Eye (tissue), 1 donor: ENCODE measurements at regions not wholly inside any gene's neighbourhood (a gene's known extent, or its start where the extent isn't known, plus 50 kb on each side); places are given as distances from the start of the nearest gene placed in this dataset.

ENCODE experiments used
- DNase-seq: peaks from one replicate; pipeline ENCODE4 v3.0.0-alpha.2; 2015

DNA sequence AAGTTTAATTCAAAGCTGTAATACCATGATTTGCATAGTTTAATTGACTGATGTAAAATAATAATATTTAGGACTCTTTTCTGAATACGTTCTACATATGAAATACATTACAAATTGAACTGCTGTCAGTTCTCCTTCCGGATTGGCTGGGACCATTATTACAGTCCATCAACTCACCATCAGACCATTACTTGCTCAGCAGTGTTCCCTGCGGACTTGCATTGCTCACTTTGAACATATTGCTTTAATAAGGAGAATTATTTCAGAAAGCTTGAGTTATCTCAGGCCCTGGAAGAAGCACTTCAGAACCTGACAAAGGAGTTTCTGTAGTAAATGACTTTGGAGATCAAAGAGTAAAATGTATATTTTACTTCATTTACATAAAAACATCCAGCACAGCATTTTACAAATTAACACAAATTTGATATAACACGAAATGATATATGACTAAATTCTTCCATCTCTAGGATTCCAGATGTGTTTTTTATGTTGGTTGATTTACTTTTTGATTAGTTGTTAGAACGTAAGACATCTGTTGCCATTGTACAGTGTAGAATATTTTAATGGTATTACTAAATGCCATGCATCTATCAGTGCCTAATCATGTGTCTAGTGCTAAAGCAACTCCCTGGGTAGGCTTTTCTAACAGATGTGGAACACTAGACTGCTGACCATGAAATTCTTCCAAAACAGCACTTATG, 418.5 kb upstream of the SEMA3A start:
- peak; percentile 17 for DNase-seq

DNA sequence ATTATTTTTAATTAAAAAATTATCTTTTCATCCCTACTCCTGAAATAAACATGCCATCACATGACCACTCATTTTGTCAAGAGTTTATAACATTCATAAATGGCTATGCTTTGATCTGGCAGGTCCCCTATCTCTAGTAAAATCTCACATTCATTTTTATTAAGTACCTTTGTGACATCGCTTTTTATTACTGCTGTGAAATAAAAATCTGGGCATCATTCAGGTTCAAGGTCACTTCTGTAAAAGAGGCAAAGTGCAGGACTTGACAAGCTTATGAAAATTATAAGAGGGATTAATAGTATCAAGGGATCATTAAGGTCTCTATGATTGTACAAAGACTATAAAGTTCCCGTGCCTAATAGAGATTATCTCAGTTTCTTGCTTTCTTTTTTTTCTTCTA, 416.8 kb upstream of the SEMA3A start:
- DNase-seq = no peak

DNA sequence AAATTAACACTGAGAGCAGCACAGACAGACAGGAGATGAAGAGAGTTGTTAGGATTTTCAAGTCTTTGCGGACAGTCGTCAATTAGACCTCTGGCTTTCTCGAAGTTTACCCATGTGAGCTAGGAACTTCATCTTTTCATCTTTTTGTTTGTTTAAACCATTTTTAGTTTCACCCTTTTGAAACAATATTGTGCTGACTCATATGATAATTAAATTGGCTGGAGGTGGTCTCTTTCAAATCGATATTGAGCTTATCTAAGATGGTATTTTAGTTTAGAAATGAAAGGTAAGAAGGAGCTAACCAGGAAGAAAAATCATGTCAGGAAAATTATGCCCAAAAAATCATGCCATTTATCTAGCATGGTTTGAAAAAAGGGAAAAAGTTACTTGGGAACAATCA, 415.8 kb upstream of the SEMA3A start:
- DNase-seq = no peak

DNA sequence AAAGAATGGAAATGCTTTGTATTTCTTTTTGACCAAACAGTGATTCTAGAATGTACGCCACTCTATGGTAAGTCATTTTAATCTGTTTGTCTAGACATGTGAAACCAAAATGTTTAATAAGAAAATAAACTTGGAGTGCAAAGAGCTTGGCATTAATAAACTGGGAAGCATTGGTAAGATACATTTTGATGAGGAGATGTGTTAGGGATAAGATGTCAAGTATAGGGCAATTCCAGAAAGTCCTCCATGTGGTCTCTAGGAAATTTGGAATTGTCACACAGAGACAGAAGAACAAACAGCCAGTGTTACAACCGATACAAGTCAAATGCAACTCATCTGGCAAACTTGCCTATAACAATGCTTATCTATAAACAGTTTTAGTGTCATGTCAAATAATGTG, 410.7 kb upstream of the SEMA3A start:
- DNase-seq = no peak

DNA sequence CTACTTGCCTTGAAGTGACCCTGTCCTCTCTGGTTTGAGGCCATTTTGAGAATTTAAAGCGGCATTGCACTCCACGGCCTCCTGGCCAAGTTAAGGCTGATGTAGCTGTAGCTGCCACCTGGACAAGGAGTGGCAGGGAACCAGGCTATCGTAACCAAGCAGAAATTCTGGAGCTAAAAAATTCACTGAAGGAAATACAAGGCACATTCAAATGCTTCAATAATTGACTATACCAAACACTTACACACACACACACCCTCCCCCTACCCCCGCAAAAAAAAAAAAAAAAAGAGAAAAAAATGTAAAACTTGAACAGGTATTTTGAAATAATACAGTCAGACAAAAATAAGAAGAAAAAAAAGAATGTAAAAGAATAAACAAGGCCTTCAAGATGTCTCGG, 409.0 kb upstream of the SEMA3A start:
- no peak for DNase-seq

DNA sequence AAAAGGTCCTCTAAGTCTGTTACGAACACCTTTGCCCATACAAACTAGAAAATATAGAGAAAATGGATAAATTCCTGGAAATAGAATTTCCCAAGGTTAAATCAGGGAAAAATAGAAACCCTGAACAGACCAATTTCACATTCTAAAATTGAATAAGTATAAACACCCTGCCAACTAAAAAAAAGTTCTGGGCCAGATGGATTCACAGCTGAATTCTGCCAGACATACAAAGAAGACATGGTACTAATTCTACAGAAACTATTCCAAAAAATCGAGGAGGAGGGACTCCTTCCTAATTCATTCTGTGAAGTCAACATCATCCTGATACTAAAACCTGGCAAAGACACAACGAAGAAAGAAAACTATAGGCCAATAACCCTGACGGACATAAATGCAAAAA, 400.4 kb upstream of the SEMA3A start:
- no peak for DNase-seq

DNA sequence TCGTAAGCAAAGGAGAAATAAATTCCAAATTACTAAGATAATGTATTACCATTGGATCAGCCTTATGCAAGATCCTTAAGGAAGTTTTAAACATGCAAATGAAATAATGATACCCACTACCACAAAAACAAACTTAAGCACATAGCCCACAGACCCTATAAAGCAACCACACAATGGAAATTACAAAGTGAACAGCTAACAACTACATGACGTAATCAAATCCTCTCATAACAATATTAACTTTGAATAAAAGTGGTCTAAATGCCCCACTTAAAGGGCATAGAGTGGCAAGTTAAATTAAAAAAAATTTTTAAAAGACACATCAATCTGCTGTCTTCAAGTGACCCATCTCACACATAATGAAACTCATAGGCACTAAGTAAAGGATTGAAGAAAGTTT, 397.3 kb upstream of the SEMA3A start:
- DNase-seq = no peak

DNA sequence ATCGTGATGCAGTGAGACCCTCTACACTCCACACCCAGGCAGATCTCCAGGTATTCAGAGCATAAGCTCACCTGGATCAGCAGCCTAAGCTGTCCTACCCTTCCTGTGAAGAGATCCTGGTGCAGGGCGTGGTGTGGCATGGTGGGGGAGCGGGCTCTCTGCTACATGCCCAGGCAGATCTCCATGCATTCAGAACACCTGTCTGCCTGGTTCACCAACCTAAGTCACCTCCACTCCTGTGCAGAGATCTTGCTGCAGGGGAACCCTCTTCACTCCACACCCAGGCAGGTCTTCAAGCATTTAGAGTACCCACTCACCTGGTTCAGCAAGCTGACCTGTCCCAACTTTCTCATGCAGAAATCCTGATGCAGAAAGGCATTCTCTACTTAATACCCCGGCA, 394.4 kb upstream of the SEMA3A start:
- DNase-seq = no peak

DNA sequence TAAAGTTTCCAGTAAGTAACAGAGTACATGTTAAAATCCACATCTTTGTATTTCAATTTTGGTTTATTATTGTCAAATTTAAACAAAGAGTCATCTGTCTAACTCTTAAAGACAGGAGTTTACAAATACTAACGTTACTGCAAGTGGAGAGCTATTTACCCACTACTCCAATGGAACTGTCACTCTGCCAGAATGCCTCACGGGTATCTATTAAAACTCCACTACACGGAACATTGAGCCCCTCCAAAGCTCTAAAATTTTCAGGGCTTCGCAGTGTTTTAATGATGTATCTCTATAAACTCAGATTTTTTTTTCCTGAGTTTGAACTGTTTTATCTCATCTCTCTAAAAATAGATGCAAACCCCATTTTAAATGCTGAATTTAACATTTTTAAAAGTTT, 388.7 kb upstream of the SEMA3A start:
- DNase-seq = no peak

DNA sequence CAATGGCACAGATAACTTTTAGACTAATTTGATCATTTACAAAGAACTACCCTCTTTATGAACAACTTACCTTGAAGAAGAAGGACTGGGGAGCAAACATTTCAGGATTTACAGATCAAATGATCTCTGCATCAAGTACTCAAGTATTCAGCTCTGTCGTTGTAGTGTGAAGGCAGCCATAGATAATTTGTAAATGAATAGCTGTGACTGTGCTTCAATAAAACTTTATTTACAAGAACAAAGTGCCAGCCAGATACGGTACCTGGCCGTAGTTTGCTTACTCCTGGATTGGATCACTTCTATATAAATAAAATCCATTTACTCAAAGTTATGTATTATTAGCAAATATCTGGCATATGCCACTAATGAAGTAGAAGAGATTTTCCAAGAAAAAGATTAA, 388.2 kb upstream of the SEMA3A start:
- DNase-seq = no peak

DNA sequence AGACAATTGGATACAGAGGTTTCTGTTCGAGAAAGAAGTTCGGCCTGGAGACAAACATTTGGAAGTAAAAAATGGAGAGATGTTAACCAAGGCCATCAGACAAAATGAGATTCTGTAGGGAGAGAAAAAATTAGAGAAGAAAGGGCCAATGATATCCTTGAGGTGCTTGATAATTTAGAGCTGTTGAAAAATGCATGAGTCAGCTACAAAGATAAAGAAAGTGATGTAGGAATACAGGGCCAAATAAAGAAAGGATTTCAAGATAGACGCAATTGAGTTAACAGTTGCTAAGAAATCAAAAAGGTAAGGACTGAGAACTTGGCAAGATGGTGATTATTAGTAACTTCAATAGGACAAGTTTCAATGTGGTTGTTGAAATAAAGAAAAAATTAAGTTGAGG, 384.2 kb upstream of the SEMA3A start:
- DNase-seq = no peak

DNA sequence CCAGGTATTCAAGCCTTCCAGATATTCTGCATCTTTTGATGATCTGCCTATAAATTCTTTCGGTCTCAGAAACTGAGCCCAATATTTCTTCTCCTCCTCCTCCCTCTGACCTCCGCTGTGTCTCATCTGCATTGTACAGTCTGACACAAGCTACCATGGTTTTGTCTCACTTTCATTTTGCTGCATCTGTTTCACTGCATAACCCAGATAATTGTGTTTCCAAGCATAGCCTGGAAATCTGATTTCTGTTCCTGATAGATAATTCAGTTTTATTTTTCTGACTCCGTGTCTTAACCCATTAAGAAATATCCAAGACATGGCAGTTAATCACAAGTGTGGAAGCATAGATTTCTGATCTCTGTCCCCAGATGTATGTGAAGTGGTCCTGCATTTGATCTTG, 374.2 kb upstream of the SEMA3A start:
- no peak for DNase-seq

DNA sequence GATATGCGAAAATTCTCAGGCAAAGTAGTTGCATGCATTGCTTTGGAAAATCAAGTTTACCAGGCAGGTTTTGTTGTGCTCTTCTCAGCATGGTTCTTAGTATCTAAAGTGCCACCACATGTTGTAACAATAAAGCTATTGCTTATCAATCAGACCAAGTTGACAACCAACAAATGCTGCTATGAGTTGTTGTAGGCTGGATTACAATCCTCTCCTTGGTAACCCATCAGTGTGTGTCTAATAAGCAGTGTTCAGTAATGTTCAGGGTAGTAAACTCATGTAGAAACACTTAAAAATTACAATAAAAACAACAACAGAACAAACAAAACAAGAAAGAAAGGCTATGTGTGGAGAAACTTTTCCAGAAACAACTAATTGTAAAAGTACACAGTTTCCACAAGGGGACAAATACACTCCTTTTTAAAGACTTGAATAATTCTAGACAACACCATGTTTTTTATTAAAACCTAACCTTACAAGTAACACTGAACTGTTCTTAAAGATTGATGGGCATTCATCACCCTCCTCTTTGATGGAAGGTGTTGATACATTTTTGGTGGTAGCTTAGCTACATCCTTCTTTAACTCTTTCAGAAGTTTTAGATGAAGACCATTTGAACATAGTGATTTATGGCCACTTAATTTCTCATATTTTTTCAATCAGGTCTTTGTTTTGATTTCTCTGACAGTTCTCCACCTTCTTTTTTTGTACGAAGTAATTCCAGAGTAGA, 370.9 kb upstream of the SEMA3A start:
- DNase-seq = no peak

DNA sequence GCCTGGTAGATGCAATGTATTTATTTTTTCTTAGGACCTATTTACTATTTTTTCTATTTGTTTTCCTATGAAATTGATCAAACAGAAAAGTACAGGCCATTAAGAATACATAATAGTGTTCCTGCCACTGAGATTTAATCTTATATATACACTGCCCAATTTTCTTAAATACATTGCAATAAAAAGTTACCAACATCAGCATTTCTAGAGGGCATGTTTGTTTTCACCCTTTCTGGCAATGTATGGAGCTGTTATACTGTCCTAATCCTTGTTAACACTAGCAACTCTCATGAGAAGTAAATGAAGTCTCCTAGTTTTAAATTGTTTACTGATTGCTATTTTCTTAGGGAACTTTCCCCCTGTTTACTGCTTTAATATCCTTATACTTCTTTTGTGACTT, 359.1 kb upstream of the SEMA3A start:
- no peak for DNase-seq

DNA sequence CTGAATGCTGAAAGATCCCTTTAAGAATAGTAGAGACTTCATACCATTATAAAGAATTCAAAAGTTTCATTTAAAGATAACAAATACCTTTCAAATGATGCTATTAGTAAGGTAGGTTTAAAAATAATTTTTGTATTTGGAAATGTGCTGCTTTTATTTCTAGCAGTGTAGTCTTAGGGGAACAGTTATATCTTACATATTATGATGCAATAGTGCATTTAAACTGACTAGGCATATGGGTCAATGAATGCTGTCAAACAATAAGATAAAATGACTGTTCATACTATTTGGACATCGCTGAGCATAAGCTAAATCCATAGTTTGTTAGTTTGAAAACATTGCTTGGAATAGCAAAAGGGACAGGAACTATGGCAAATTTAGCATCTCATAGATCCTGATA, 354.8 kb upstream of the SEMA3A start:
- no peak for DNase-seq

DNA sequence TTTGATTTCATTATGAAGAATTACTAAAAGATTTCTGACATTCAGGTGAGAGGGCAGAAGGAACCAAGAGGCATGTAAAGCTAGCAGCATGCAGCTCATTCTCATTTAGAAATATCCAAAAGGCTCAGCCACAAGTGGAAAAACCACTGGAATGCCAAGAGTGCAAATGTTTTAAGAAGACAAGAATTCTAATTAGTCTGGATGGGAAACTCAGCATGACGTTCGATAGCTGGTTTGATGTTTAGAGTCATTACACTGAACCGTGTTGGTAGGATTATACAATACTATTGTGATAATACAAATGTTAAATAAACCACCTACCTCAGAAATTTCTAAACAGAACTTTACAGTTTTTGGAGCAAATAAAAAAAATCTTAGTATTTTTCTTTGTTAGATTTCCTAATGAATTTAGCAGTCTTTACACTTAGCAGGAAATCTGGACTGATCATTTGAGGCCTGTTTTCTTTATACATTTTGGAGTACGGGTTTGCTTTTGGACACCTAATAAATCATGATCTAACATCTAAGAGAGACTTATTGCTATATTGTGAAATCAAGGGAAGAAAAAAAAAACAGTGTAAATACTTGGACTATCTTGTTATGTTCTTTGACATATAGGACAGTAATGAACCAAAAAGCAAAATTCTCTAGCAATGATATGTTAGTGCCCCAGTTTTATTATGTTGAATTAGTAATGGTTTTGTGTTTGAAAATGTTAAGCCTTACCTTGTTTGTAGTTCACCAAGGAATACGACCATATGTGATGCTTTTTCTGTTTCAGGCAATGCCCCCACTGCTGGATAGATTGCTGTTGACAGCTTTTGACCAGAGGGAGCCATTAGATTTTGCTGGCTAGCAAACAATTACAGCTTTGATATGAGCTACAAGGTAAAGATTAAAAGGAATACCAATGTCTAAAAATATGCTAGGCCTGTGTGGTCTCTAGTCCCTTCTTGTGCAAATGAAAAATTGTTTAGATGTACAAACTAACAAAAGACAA, 354.1 kb upstream of the SEMA3A start:
- peak; percentile 65 for DNase-seq

DNA sequence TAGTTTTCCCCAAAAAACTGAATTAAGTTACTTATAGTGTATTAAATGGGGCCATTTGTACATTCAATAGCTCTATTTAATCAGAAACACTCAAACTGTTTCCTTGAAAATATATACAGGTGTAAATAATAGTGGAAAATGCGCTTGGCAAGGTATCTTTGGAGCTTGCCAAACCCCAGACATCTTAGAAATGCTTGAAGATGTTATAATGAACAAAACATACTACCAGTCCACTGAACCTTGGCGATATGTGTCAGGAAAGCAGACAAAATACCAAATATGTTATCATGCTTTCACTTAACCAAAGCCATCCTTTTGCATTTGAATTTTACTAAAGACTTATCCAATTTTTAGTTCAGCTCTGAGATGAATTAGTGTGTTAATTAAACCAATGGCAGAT, 352.7 kb upstream of the SEMA3A start:
- no peak for DNase-seq

DNA sequence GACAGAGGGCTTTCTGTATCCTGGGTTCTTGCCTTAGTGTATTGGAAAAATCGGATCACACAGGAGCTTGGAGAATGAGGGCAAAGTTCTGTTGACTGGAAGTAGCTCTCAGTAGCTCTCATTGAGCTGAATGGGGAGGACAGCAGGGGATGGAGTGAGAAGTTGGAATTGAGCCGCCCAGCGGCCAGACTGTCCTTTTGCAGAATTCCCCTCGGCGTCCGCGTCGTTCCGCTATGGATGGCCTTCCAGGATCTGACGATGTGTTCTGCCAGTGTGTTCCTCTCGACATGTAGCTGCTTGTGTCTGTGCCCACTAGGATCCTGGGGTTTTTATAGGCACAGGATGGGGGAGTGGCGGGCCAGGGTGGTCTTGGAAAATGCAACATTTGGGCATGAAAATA, 351.8 kb upstream of the SEMA3A start:
- no peak for DNase-seq

DNA sequence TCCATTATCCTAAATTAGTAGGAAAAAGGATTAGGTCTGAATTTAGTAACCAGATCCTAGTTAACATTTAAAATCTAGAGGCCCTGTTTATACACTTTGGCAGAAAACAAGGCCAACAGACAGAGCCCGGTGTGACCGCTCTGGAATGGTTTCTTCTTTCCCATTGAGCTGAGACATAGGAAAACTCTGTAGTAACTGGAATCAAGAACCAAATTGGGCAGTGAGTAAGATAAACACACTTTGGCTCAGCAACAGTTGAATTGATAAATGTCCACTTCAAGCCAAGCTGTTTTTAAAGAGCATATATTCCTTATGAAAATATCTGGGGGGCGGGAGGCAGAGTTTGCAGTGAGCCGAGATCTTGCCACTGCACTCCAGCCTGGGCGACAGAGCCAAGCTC, 343.7 kb upstream of the SEMA3A start:
- no peak for DNase-seq

DNA sequence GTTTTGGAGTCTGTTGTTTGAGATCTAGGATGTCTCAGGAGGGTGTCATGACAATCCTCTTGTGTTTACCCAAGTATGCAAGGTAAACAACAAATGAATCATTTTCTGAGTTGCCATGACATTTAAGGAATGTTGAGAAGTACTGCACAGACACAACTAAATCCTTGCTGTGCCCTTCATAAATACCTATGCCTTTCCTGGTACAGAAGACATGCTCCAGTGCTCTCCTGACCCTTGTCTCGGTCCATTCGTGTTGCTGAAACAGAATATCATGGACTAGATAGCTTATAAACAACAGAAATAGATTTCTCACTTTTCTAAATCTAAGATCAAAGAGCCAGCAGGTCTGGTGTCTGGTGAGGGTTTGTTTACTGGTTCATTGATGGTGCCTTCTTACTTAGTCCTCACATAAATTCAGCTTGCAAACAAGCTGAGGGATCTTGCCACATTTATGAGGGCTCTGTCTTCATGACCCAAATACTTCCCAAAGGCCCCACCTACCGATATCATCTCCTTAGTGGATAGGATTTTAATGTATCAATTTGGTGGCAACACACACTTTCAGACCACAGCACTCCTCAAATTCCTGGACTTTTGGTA, 341.8 kb upstream of the SEMA3A start:
- no peak for DNase-seq

DNA sequence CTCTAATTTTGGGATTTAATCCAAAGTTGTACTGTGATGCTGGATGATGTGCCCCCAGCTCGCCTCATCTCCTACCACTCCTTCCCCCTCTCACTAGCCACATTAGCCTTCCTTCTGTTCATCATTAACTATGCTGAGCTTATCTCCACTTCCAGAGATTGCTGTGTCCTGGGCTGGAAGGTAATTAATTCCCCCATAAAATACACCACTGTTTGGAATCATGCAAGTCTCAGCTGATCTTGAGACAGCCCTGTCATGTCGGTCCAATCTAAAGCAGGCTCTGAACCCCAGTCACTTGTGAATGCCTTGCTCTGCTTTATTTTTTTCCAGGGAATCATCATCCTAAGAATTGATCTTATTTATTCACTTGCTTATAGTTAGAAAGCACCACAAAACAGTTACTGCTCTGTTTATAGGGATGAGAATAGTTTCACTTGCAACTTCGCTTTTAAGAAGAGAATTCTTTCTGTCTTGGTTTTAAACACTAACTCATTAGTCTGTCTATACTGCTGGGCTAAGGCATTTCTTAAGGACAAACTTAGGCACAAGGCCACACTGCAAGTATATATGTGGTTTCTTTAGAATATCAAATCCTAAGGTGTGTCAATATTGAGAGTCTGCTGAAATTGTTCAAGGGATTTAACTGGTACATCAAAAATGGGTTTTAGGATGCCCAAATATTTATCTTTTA, 341.1 kb upstream of the SEMA3A start:
- no peak for DNase-seq

DNA sequence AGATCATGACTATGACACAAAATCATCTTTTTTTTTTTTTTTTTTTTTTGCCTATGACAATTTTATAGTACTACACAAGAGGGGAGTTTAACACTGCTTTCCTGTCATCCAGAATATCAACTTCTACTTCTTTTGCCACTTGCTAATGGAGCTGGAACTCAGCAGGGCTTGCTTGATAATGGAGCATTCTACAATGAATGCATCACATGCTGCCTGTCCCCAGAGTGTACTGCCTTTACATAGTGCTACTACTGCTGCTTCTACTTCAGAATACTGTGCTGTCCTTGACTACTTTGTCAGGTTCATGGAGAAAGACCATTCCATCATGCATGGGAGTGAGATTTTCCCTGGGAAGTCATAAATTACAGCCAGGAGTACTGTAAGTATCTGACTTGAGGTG, 338.6 kb upstream of the SEMA3A start:
- peak; percentile 52 for DNase-seq

DNA sequence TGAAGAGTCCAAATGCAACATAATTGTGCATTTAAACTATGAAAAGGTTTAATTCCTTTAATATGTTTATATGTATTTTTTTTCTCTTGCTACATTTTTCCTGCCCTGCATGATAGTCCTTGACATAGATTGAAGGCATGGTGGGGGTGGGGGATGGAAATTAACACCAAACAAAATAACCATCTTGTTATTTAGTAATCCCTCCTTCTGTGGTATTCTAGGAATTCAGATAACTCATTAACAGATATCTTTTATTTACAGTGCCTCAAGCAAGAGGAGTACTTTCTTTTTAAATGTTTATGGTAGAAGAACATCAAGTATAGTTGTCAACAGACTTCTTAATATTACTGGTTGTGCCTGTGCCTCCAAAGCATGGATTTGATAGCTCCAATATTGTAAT, 337.6 kb upstream of the SEMA3A start:
- no peak for DNase-seq
